ENCODE measurements at regions not wholly inside any gene's neighbourhood (a gene's known extent, or its start where the extent isn't known, plus 50 kb on each side); places are given as distances from the start of the nearest gene placed in this dataset.

GRCh38 chr3:188940573-188940932, 231.2 kb upstream of the TPRG1 start:
- DNase-seq (ENCODE audit: low read depth in 2 of 2) = no peak

GRCh38 chr3:188941103-188941502, 230.7 kb upstream of the TPRG1 start:
- DNase-seq (ENCODE audit: low read depth in 2 of 2) = no peak

- DNase-seq (ENCODE audit: low read depth in 2 of 2) = no peak
Measured at GRCh38 chr3:188942191-188942590, 229.6 kb upstream of the TPRG1 start.

- DNase-seq (ENCODE audit: low read depth in 2 of 2) = no peak
Measured at GRCh38 chr3:188943591-188943990, 228.2 kb upstream of the TPRG1 start.

GRCh38 chr3:188944108-188944507, 227.7 kb upstream of the TPRG1 start:
- DNase-seq (ENCODE audit: low read depth in 2 of 2) = no peak

- no peak for DNase-seq (ENCODE audit: low read depth in 2 of 2)
Measured at GRCh38 chr3:188946351-188947240, 225.2 kb upstream of the TPRG1 start.

- DNase-seq (ENCODE audit: low read depth in 2 of 2) = peak in 1 of 2 donors; percentile 14
Measured at GRCh38 chr3:188947401-188948280, 224.1 kb upstream of the TPRG1 start.

GRCh38 chr3:188948281-188948996, 223.3 kb upstream of the TPRG1 start:
- no peak for DNase-seq (ENCODE audit: low read depth in 2 of 2)

- DNase-seq (ENCODE audit: low read depth in 2 of 2) = no peak
Measured at GRCh38 chr3:188948997-188949389, 222.8 kb upstream of the TPRG1 start.

- no peak for DNase-seq (ENCODE audit: low read depth in 2 of 2)
Measured at GRCh38 chr3:188949456-188949855, 222.3 kb upstream of the TPRG1 start.

GRCh38 chr3:188949996-188950395, 221.8 kb upstream of the TPRG1 start:
- DNase-seq (ENCODE audit: low read depth in 2 of 2) = no peak

GRCh38 chr3:188950832-188951489, 220.8 kb upstream of the TPRG1 start:
- peak; percentile 43 to 47 for DNase-seq (ENCODE audit: low read depth in 2 of 2)

- no peak for DNase-seq (ENCODE audit: low read depth in 2 of 2)
Measured at GRCh38 chr3:188951734-188952133, 220.0 kb upstream of the TPRG1 start.

GRCh38 chr3:188954590-188955208, 217.1 kb upstream of the TPRG1 start:
- DNase-seq (ENCODE audit: low read depth in 2 of 2) = peak; percentile 68 to 81

GRCh38 chr3:188955919-188956318, 215.9 kb upstream of the TPRG1 start:
- DNase-seq (ENCODE audit: low read depth in 2 of 2) = no peak

GRCh38 chr3:188956839-188957489, 214.8 kb upstream of the TPRG1 start:
- no peak for DNase-seq (ENCODE audit: low read depth in 2 of 2)

GRCh38 chr3:188959013-188959412, 212.8 kb upstream of the TPRG1 start:
- DNase-seq (ENCODE audit: low read depth in 2 of 2) = no peak

- no peak for DNase-seq (ENCODE audit: low read depth in 2 of 2)
Measured at GRCh38 chr3:188962253-188963247, 209.2 kb upstream of the TPRG1 start.

- no peak for DNase-seq (ENCODE audit: low read depth in 2 of 2)
Measured at GRCh38 chr3:188964957-188965356, 206.8 kb upstream of the TPRG1 start.

All from stimulated activated CD4-positive, alpha-beta T cell treated with anti-CD3 and anti-CD28 coated beads, Interleukin-15, amount 100 ng/mL, for 48 hours (primary cell).